OCI-LY7 (cell line): ENCODE measurements at regions not wholly inside any gene's neighbourhood (a gene's known extent, or its start where the extent isn't known, plus 50 kb on each side); places are given as distances from the start of the nearest gene placed in this dataset.

Experiments
- CTCF ChIP-seq: fragments of 200-600 bp; sonication (generic); conservative IDR thresholded peaks from 2 replicates; pipeline ENCODE4 v1.5.1; 2014; ENCODE audit warnings: mild to moderate bottlenecking, antibody characterized with exemption, low read length, moderate library complexity, mixed read lengths
- EZH2phosphoT487 ChIP-seq: fragments of 200-600 bp; sonication (generic); IDR thresholded peaks from 2 replicates; pipeline ENCODE4 v1.6.1; 2018; ENCODE audit warnings: low read depth, borderline replicate concordance, mild to moderate bottlenecking, mixed run types, antibody characterized with exemption, low read length, moderate library complexity, mixed read lengths

- TF ChIP-seq CTCF (no peak), EZH2phosphoT487 (no peak)
Measured at GRCh38 chr15:67981848-67982247, 72.3 kb upstream of the PIAS1 start.
